HEK293 (cell line): ENCODE measurements at regions not wholly inside any gene's neighbourhood (a gene's known extent, or its start where the extent isn't known, plus 50 kb on each side); places are given as distances from the start of the nearest gene placed in this dataset.

ENCODE experiments used
- CTCF ChIA-PET: fragments of 350-600 bp; formaldehyde crosslinking; extraction: SDS; loops from one replicate; lab custom pipeline; 2021; ENCODE audit warnings: antibody characterized with exemption; lab: Yijun Ruan, JAX
- POLR2A ChIA-PET: fragments of 300-600 bp; formaldehyde crosslinking; extraction: SDS; loops from one replicate; lab custom pipeline; 2020; ENCODE audit warnings: antibody characterized with exemption, inconsistent platforms; lab: Yijun Ruan, JAX
- H3K27ac ChIP-seq: fragments of 200-500 bp; sonication (Bioruptor generic); 2 replicates; pipeline ENCODE4 v1.5.1; 2014; ENCODE audit warnings: low read depth, low read length, control low read depth, inconsistent platforms; ENCODE audit errors: extremely low read depth
- H3K36me3 ChIP-seq, 2 experiments: fragments of 200-500 bp in 1 of 2; sonication (Bioruptor generic) in 1 of 2; 1 replicate in 1 of 2; 2 replicates in 1 of 2; pipeline ENCODE4 v1.5.1; 2014 to 2017; ENCODE audit warnings: inconsistent platforms in 2 of 2, low read length in 2 of 2; ENCODE audit not compliant: control insufficient read depth in 2 of 2, insufficient read depth in 1 of 2
- H3K4me1 ChIP-seq: fragments of 200-500 bp; sonication (Bioruptor generic); 2 replicates; pipeline ENCODE4 v1.5.1; 2014; ENCODE audit warnings: mild to moderate bottlenecking, low read length, inconsistent platforms; ENCODE audit not compliant: control insufficient read depth, insufficient read depth
- H3K4me3 ChIP-seq: 2 replicates; pipeline ENCODE4 v1.5.1; 2011; ENCODE audit warnings: low read depth, mild to moderate bottlenecking, control low read depth, low read length, moderate library complexity
- H3K9me3 ChIP-seq: fragments of 200-500 bp; sonication (Bioruptor generic); 2 replicates; pipeline ENCODE4 v1.5.1; 2014; ENCODE audit warnings: low read depth, low read length, inconsistent platforms; ENCODE audit not compliant: control insufficient read depth, insufficient read depth
- GFI1B ChIP-seq: fragments of 450-650 bp; formaldehyde crosslinking; IDR thresholded peaks from 2 replicates; pipeline ENCODE4 v1.5.1; 2016; ENCODE audit warnings: missing biosample characterization, missing genetic modification characterization
- GLIS1 ChIP-seq: fragments of 450-650 bp; formaldehyde crosslinking; IDR thresholded peaks from 2 replicates; pipeline ENCODE4 v1.5.1; 2016; ENCODE audit warnings: missing biosample characterization, missing genetic modification characterization
- HOXC10 ChIP-seq: sonication (generic); formaldehyde crosslinking; IDR thresholded peaks from 2 replicates; pipeline ENCODE4 v1.8.1; 2023; ENCODE audit warnings: mild to moderate bottlenecking, missing genetic modification reagents
- KLF1 ChIP-seq: fragments of 450-650 bp; formaldehyde crosslinking; IDR thresholded peaks from 2 replicates; pipeline ENCODE4 v1.5.1; 2016; ENCODE audit warnings: missing biosample characterization, missing genetic modification characterization
- KLF9 ChIP-seq: fragments of 450-650 bp; formaldehyde crosslinking; IDR thresholded peaks from 2 replicates; pipeline ENCODE4 v1.5.1; 2016; ENCODE audit warnings: missing biosample characterization, missing genetic modification characterization, low read depth
- ZNF10 ChIP-seq: fragments of 450-650 bp; formaldehyde crosslinking; IDR thresholded peaks from 2 replicates; pipeline ENCODE4 v1.5.1; 2017; ENCODE audit warnings: missing biosample characterization, missing genetic modification characterization
- ZNF157 ChIP-seq: fragments of 450-650 bp; formaldehyde crosslinking; IDR thresholded peaks from 2 replicates; pipeline ENCODE4 v1.5.1; 2016; ENCODE audit warnings: missing biosample characterization, missing genetic modification characterization
- ZNF211 ChIP-seq: fragments of 450-650 bp; formaldehyde crosslinking; IDR thresholded peaks from 2 replicates; pipeline ENCODE4 v1.5.1; 2016; ENCODE audit warnings: low read depth, missing biosample characterization, missing genetic modification characterization
- ZNF23 ChIP-seq: fragments of 450-650 bp; formaldehyde crosslinking; IDR thresholded peaks from 2 replicates; pipeline ENCODE4 v1.5.1; 2016; ENCODE audit warnings: missing biosample characterization, missing genetic modification characterization, borderline replicate concordance
- ZNF354C ChIP-seq: fragments of 450-650 bp; formaldehyde crosslinking; IDR thresholded peaks from 2 replicates; pipeline ENCODE4 v1.5.1; 2016; ENCODE audit warnings: missing biosample characterization, missing genetic modification characterization, low read depth, borderline replicate concordance
- ZNF416 ChIP-seq: fragments of 450-650 bp; formaldehyde crosslinking; IDR thresholded peaks from 2 replicates; pipeline ENCODE4 v1.5.1; 2016; ENCODE audit warnings: missing biosample characterization, missing genetic modification characterization
- ZNF623 ChIP-seq: fragments of 450-650 bp; formaldehyde crosslinking; IDR thresholded peaks from 2 replicates; pipeline ENCODE4 v1.5.1; 2016; ENCODE audit warnings: missing biosample characterization, missing genetic modification characterization
- ZNF658 ChIP-seq: fragments of 450-650 bp; formaldehyde crosslinking; IDR thresholded peaks from 2 replicates; pipeline ENCODE4; 2016; ENCODE audit warnings: missing biosample characterization, missing genetic modification characterization
- TF ChIP-seq, protein P1 (sequence below): IDR thresholded peaks from 2 replicates; pipeline ENCODE4 v1.6.1; 2011; ENCODE audit warnings: mild to moderate bottlenecking, low read depth, low read length, borderline replicate concordance
- TF ChIP-seq, protein P2 (sequence below): fragments of 450-650 bp; formaldehyde crosslinking; IDR thresholded peaks from 2 replicates; pipeline ENCODE4 v1.5.1; 2016; ENCODE audit warnings: missing biosample characterization, missing genetic modification characterization
- TF ChIP-seq, protein P3 (sequence below): fragments of 450-650 bp; formaldehyde crosslinking; IDR thresholded peaks from 2 replicates; pipeline ENCODE4 v1.5.1; 2016; ENCODE audit warnings: missing biosample characterization, missing genetic modification characterization
- TF ChIP-seq, protein P4 (sequence below): fragments of 450-650 bp; formaldehyde crosslinking; IDR thresholded peaks from 2 replicates; pipeline ENCODE4 v1.5.1; 2016; ENCODE audit warnings: missing biosample characterization, missing genetic modification characterization, low read depth

DNA sequence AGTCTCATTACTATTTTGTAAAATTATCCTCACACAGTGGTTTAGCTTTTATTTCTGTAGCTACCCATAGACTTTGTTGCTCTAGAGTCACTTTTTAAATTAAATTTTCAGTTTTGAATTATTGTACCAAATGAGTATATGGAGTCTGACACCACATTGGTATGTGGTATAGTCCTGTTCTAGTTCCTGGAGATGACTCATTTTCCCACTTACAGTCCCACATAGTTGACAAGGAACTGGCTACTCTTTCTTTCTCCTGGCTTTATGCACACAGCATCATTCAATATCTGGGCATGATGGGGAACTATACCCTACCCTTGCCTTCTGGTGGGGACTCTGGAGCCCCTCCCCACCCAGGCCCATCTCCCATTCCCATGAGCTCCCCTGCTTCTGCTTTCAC is 92.6 kb upstream of the RAB11FIP2 start:
- no peak for TF ChIP-seq ZNF23
- TF ChIP-seq, protein P1, sequence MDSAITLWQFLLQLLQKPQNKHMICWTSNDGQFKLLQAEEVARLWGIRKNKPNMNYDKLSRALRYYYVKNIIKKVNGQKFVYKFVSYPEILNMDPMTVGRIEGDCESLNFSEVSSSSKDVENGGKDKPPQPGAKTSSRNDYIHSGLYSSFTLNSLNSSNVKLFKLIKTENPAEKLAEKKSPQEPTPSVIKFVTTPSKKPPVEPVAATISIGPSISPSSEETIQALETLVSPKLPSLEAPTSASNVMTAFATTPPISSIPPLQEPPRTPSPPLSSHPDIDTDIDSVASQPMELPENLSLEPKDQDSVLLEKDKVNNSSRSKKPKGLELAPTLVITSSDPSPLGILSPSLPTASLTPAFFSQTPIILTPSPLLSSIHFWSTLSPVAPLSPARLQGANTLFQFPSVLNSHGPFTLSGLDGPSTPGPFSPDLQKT = no peak
- TF ChIP-seq GFI1B (tag by site-specific recombination) = no peak
- TF ChIP-seq, protein P2, sequence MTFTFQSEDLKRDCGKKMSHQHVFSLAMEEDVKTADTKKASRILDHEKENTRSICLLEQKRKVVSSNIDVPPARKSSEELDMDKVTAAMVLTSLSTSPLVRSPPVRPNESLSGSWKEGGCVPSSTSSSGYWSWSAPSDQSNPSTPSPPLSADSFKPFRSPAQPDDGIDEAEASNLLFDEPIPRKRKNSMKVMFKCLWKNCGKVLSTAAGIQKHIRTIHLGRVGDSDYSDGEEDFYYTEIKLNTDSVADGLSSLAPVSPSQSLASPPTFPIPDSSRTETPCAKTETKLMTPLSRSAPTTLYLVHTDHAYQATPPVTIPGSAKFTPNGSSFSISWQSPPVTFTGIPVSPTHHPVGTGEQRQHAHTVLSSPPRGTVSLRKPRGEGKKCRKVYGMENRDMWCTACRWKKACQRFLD (tag by site-specific recombination) = no peak
- TF ChIP-seq, protein P3, sequence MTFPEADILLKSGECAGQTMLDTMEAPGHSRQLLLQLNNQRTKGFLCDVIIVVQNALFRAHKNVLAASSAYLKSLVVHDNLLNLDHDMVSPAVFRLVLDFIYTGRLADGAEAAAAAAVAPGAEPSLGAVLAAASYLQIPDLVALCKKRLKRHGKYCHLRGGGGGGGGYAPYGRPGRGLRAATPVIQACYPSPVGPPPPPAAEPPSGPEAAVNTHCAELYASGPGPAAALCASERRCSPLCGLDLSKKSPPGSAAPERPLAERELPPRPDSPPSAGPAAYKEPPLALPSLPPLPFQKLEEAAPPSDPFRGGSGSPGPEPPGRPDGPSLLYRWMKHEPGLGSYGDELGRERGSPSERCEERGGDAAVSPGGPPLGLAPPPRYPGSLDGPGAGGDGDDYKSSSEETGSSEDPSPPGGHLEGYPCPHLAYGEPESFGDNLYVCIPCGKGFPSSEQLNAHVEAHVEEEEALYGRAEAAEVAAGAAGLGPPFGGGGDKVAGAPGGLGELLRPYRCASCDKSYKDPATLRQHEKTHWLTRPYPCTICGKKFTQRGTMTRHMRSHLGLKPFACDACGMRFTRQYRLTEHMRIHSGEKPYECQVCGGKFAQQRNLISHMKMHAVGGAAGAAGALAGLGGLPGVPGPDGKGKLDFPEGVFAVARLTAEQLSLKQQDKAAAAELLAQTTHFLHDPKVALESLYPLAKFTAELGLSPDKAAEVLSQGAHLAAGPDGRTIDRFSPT (tag by site-specific recombination) = no peak
- TF ChIP-seq, protein P4, sequence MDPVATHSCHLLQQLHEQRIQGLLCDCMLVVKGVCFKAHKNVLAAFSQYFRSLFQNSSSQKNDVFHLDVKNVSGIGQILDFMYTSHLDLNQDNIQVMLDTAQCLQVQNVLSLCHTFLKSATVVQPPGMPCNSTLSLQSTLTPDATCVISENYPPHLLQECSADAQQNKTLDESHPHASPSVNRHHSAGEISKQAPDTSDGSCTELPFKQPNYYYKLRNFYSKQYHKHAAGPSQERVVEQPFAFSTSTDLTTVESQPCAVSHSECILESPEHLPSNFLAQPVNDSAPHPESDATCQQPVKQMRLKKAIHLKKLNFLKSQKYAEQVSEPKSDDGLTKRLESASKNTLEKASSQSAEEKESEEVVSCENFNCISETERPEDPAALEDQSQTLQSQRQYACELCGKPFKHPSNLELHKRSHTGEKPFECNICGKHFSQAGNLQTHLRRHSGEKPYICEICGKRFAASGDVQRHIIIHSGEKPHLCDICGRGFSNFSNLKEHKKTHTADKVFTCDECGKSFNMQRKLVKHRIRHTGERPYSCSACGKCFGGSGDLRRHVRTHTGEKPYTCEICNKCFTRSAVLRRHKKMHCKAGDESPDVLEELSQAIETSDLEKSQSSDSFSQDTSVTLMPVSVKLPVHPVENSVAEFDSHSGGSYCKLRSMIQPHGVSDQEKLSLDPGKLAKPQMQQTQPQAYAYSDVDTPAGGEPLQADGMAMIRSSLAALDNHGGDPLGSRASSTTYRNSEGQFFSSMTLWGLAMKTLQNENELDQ (tag by site-specific recombination) = no peak
- TF ChIP-seq ZNF623 (tag by site-specific recombination) = no peak
- no peak for TF ChIP-seq HOXC10 (CRISPR knock-in tag)
- TF ChIP-seq ZNF354C (tag by site-specific recombination) = no peak
- no peak for TF ChIP-seq ZNF416 (tag by site-specific recombination)
- no peak for TF ChIP-seq ZNF10 (tag by site-specific recombination)
- TF ChIP-seq ZNF658 (tag by site-specific recombination) = no peak
- ChIA-PET CTCF (interaction anchor here (0.9 kb wide), 1 partner anchor 101 kb away, joined by 3 read pairs; no protein-coding TSS in a partner anchor), POLR2A (no interaction called here)
- Histone ChIP-seq H3K4me1 (no peaks in the 10 kb centered on the region), H3K4me3 (no peak overlapping the region), H3K27ac (no peak overlapping the region), H3K36me3 (no peaks in the 10 kb centered on the region), H3K9me3 (no peaks in the 10 kb centered on the region)

DNA sequence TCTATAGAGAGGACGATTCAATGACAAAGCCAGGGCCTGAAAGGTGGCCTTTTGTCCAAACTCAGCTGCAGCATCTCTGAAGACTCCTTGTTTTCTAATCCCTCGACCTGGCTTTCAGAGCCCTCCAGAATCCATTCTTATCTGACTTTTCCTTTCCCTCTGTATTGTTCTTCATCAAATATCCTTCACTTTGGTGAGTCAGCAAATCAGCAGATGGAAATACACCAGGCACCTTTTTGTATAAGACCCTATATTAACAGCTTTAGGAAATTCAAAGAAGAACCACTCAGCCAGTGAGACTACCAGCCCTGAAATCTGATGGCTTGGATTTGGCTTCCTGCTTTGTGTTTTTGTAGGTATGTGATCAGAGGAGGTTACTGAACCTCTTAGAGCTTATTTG is 81.9 kb upstream of the RAB11FIP2 start:
- Histone ChIP-seq H3K4me1 (no peaks in the 10 kb centered on the region), H3K27ac (no peak overlapping the region), H3K4me3 (no peak overlapping the region), H3K36me3 (no peaks in the 10 kb centered on the region), H3K9me3 (no peaks in the 10 kb centered on the region)
- ChIA-PET CTCF (interaction anchor here (1.1 to 1.2 kb wide), 2 partner anchors 24 to 130 kb away, joined by 4 read pairs; no protein-coding TSS in a partner anchor), POLR2A (no interaction called here)
- TF ChIP-seq ZNF157 (tag by site-specific recombination) (no peak), GLIS1 (tag by site-specific recombination) (no peak), ZNF211 (tag by site-specific recombination) (no peak), KLF9 (tag by site-specific recombination) (no peak), GFI1B (tag by site-specific recombination) (no peak), KLF1 (tag by site-specific recombination) (no peak)
- TF ChIP-seq, protein P1 = no peak
